Natural killer cell (primary cell): ENCODE measurements at regions not wholly inside any gene's neighbourhood (a gene's known extent, or its start where the extent isn't known, plus 50 kb on each side); places are given as distances from the start of the nearest gene placed in this dataset.

Source experiments
- ATAC-seq, 3 donors: fragments of 150-1000 bp in 2 of 3; fragments of 200-7000 bp in 1 of 3; cut with Tn5 transposase; 1 replicate in 1 of 3; 2 replicates in 2 of 3; pipeline ENCODE4 v1.10.0; 2021; ENCODE audit warnings: mild to moderate bottlenecking in 2 of 3, moderate library complexity in 2 of 3
- DNase-seq, 2 donors: peaks; one replicate each; pipeline versions ENCODE4 v3.0.0 to v3.0.0-alpha.2; 2013 to 2021; ENCODE audit warnings: mixed read lengths in 1 of 2
- H3K27ac ChIP-seq: one replicate; pipeline ENCODE4 v1.5.1; 2013; ENCODE audit warnings: mild to moderate bottlenecking, low read length
- H3K27me3 ChIP-seq: one replicate; pipeline ENCODE4 v1.6.1; 2013; ENCODE audit warnings: low read length; ENCODE audit not compliant: control insufficient read depth, insufficient read depth
- H3K36me3 ChIP-seq: one replicate; pipeline ENCODE4 v1.6.1; 2013; ENCODE audit warnings: low read length; ENCODE audit not compliant: control insufficient read depth, insufficient read depth
- H3K4me1 ChIP-seq: one replicate; pipeline ENCODE4 v1.6.1; 2013; ENCODE audit warnings: low read length; ENCODE audit not compliant: control insufficient read depth, insufficient read depth
- H3K4me3 ChIP-seq: one replicate; pipeline ENCODE4 v1.5.1; 2013; ENCODE audit warnings: low read length
- H3K9me3 ChIP-seq: one replicate; pipeline ENCODE4 v1.6.1; 2013; ENCODE audit warnings: low read length; ENCODE audit not compliant: control insufficient read depth, insufficient read depth
- H3K27ac Mint-ChIP-seq, 2 donors: one replicate each; pipeline ENCODE4 v1.8.0; 2022; ENCODE audit warnings: mild to moderate bottlenecking in 2 of 2, mixed read lengths in 2 of 2, moderate library complexity in 1 of 2
- H3K27me3 Mint-ChIP-seq, 2 donors: one replicate each; pipeline ENCODE4 v1.8.0; 2022; ENCODE audit warnings: low read depth in 2 of 2, mixed read lengths in 2 of 2
- H3K36me3 Mint-ChIP-seq: one replicate; pipeline ENCODE4 v1.8.0; 2022; ENCODE audit warnings: mixed read lengths
- H3K4me1 Mint-ChIP-seq, 2 donors: one replicate each; pipeline ENCODE4 v1.8.0; 2022; ENCODE audit warnings: mixed read lengths in 2 of 2
- H3K4me3 Mint-ChIP-seq: one replicate; pipeline ENCODE4 v1.8.0; 2022; ENCODE audit warnings: mild to moderate bottlenecking, moderate library complexity, mixed read lengths
- H3K9me3 Mint-ChIP-seq, 2 donors: one replicate each; pipeline ENCODE4 v1.8.0; 2022; ENCODE audit warnings: mixed read lengths in 2 of 2
- CTCF ChIP-seq: fragments of 200-600 bp; IDR thresholded peaks from one replicate; pipeline ENCODE4 v1.8.0; 2022; ENCODE audit warnings: antibody characterized with exemption
- WGBS: methylation state at CpG from one replicate; pipeline ENCODE4 v1.1.7; 2013; ENCODE audit warnings: missing lambda C conversion rate; ENCODE audit not compliant: insufficient coverage; 5-methylcytosine and 5-hydroxymethylcytosine counted together
- intact Hi-C: fragments of 100-400 bp; cut with micrococcal nuclease; formaldehyde crosslinking; loops from one replicate; pipeline ENCODE4 v1.14.2; 2022

DNA sequence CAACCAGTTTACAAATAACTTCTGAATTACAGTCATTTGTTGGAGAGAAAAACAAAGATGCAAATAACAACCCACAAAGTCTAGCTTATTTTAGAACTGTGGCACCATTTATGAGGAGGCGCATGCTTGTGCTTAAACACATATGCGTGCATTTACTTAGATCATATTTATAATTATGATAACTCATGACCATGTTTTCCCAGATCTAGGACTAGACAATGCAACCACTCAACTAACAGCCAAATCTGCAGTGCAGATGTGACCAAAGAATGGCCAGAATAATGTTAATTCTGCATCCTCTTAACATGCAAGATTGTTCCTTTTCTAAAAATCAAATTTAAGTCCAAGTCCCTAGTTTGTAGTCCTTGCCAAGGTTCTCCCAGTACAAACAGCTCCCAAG is 167.3 kb upstream of the FST start:
- Mint-ChIP-seq H3K27me3 (no peaks in the 10 kb centered on the region), H3K9me3 (peaks cover 12 to 14% of the 10 kb centered on the region in 2 donors), H3K4me1 (no peaks in the 10 kb centered on the region), H3K27ac (no peak overlapping the region), H3K36me3 (no peaks in the 10 kb centered on the region), H3K4me3 (no peak overlapping the region)
- intact Hi-C loops = no loop called here
- H3K36me3 ChIP-seq = no peaks in the 10 kb centered on the region
- ATAC-seq = no peak
- no peak for TF ChIP-seq CTCF
- 93% methylated on average over 2 of the region's 2 CpGs for WGBS
- no peak for DNase-seq
- peaks cover 3% of the 10 kb centered on the region for H3K9me3 ChIP-seq
- no peak overlapping the region for H3K4me3 ChIP-seq
- no peaks in the 10 kb centered on the region for H3K27me3 ChIP-seq
- H3K4me1 ChIP-seq = no peaks in the 10 kb centered on the region
- H3K27ac ChIP-seq = no peak overlapping the region

- no peaks in the 10 kb centered on the region for H3K36me3 ChIP-seq
- peaks cover 3% of the 10 kb centered on the region for H3K9me3 ChIP-seq
- WGBS = 36% methylated on average over 1 of the region's 2 CpGs
- H3K4me1 ChIP-seq = no peaks in the 10 kb centered on the region
- DNase-seq (no peak), ATAC-seq (no peak)
- Mint-ChIP-seq H3K27me3 (no peaks in the 10 kb centered on the region), H3K36me3 (no peaks in the 10 kb centered on the region), H3K9me3 (peaks cover 12 to 14% of the 10 kb centered on the region in 2 donors), H3K27ac (no peak overlapping the region), H3K4me1 (no peaks in the 10 kb centered on the region), H3K4me3 (no peak overlapping the region)
- intact Hi-C loops = no loop called here
- no peaks in the 10 kb centered on the region for H3K27me3 ChIP-seq
- no peak for TF ChIP-seq CTCF
- no peak overlapping the region for H3K4me3 ChIP-seq
- no peak overlapping the region for H3K27ac ChIP-seq
Observed at GRCh38 chr5:53318303-53318702, 162.1 kb upstream of the FST start.

DNA sequence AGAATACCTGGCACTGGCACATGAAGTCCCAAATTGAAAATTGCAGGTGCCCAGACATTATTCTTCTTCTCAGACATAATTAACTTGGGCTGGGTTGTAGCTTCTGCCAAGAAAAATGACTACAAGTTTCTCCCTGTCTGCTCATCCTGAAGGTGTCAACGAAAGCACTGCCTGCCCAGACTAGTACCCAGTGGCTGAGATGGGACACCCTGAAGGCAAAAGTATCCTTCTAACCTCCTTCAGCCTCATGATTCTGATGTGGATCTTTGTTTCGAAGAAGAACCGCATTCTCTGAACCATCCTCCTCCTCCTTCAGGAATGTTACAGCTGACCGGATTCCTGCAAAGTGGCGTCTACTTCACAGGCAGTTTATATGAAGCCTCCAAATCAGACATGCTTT is 161.1 kb upstream of the FST start:
- Histone ChIP-seq H3K27ac (no peak overlapping the region), H3K4me1 (no peaks in the 10 kb centered on the region), H3K36me3 (no peaks in the 10 kb centered on the region), H3K4me3 (no peak overlapping the region), H3K27me3 (no peaks in the 10 kb centered on the region), H3K9me3 (peaks cover 3% of the 10 kb centered on the region)
- intact Hi-C loops = no loop called here
- peaks cover 12 to 14% of the 10 kb centered on the region in 2 donors for H3K9me3 Mint-ChIP-seq
- no peaks in the 10 kb centered on the region for H3K36me3 Mint-ChIP-seq
- H3K4me1 Mint-ChIP-seq = no peaks in the 10 kb centered on the region
- no peak for DNase-seq
- H3K27me3 Mint-ChIP-seq = no peaks in the 10 kb centered on the region
- no peak overlapping the region for H3K4me3 Mint-ChIP-seq
- H3K27ac Mint-ChIP-seq = no peak overlapping the region
- 88% methylated on average over 5 of the region's 5 CpGs for WGBS
- ATAC-seq = no peak
- TF ChIP-seq CTCF = no peak

GRCh38 chr5:53321073-53321472 is 159.4 kb upstream of the FST start:
- no CpG with 5 or more reads among the region's 1 CpG for WGBS
- H3K4me3 Mint-ChIP-seq = no peak overlapping the region
- no peaks in the 10 kb centered on the region for H3K27me3 ChIP-seq
- no peak for TF ChIP-seq CTCF
- H3K27ac ChIP-seq = no peak overlapping the region
- H3K4me3 ChIP-seq = no peak overlapping the region
- no peak overlapping the region for H3K27ac Mint-ChIP-seq
- DNase-seq (no peak), ATAC-seq (no peak)
- intact Hi-C loops = no loop called here
- H3K36me3 ChIP-seq = no peaks in the 10 kb centered on the region
- H3K4me1 Mint-ChIP-seq = no peaks in the 10 kb centered on the region
- H3K9me3 Mint-ChIP-seq = peaks cover 6 to 10% of the 10 kb centered on the region in 2 donors
- H3K27me3 Mint-ChIP-seq = no peaks in the 10 kb centered on the region
- H3K36me3 Mint-ChIP-seq = no peaks in the 10 kb centered on the region
- H3K4me1 ChIP-seq = no peaks in the 10 kb centered on the region
- peaks cover under 1% of the 10 kb centered on the region for H3K9me3 ChIP-seq
